Esophagus squamous epithelium (tissue), 4 donors: ENCODE measurements at regions not wholly inside any gene's neighbourhood (a gene's known extent, or its start where the extent isn't known, plus 50 kb on each side); places are given as distances from the start of the nearest gene placed in this dataset.

Experiments used
- CTCF ChIP-seq, 6 experiments: fragments of 450-650 bp in 4 of 6; fragments of 200-600 bp in 2 of 6; sonication (generic) in 2 of 6; IDR thresholded peaks; one replicate each; pipeline ENCODE4 v1.5.1; 2016 to 2019; ENCODE audit warnings: antibody characterized with exemption in 6 of 6, mild to moderate bottlenecking in 4 of 6, moderate library complexity in 4 of 6
- POLR2A ChIP-seq, 4 donors: fragments of 450-650 bp; IDR thresholded peaks; one replicate each; pipeline ENCODE4 v1.6.1; 2017; ENCODE audit warnings: antibody characterized with exemption in 4 of 4, mild to moderate bottlenecking in 4 of 4, moderate library complexity in 3 of 4

- no peak for TF ChIP-seq CTCF (IDR thresholded peaks at IDR 0.05)
- no peak for TF ChIP-seq POLR2A (IDR thresholded peaks at IDR 0.05)
These were observed 74.4 kb downstream of the LHX9 start for GRCh38 chr1:197991594-197991993.
